Skeletal muscle satellite cell (primary cell): ENCODE measurements at regions not wholly inside any gene's neighbourhood (a gene's known extent, or its start where the extent isn't known, plus 50 kb on each side); places are given as distances from the start of the nearest gene placed in this dataset.

Experiments used
- H3K27me3 ChIP-seq: 2 replicates; pipeline ENCODE4 v1.7.0; 2013; ENCODE audit warnings: low read length; ENCODE audit not compliant: control insufficient read depth, insufficient read depth
- H3K36me3 ChIP-seq: 2 replicates; pipeline ENCODE4 v1.7.0; 2013; ENCODE audit warnings: mild to moderate bottlenecking, control low read depth, low read length; ENCODE audit not compliant: insufficient read depth
- H3K4me1 ChIP-seq: 2 replicates; pipeline ENCODE4 v1.7.0; 2013; ENCODE audit warnings: low read length; ENCODE audit not compliant: control insufficient read depth, insufficient read depth
- H3K4me2 ChIP-seq: 2 replicates; pipeline ENCODE4 v1.7.0; 2013; ENCODE audit warnings: mild to moderate bottlenecking, low read length
- H3K4me3 ChIP-seq: 2 replicates; pipeline ENCODE4 v1.7.0; 2013; ENCODE audit warnings: low read length
- H3K9ac ChIP-seq: 2 replicates; pipeline ENCODE4 v1.7.0; 2013; ENCODE audit warnings: mild to moderate bottlenecking, low read depth, low read length, moderate library complexity
- H3K9me3 ChIP-seq: replicated peaks from 2 replicates; pipeline ENCODE4 v1.7.0; 2013; ENCODE audit warnings: mild to moderate bottlenecking, control low read depth, low read length

- no peak overlapping the region for H3K4me2 ChIP-seq
- H3K4me3 ChIP-seq, result no peak overlapping the region
- H3K9ac ChIP-seq, result no peak overlapping the region
- H3K9me3 ChIP-seq, result no peaks in the 10 kb centered on the region
- no peaks in the 10 kb centered on the region for H3K36me3 ChIP-seq
- H3K4me1 ChIP-seq, result peaks cover 25% of the 10 kb centered on the region
- no peaks in the 10 kb centered on the region for H3K27me3 ChIP-seq
Observed at GRCh38 chr13:84646957-84647356, 764.7 kb upstream of the SLITRK1 start.

GRCh38 chr13:84645196-84646012, 763.1 kb upstream of the SLITRK1 start:
- no peaks in the 10 kb centered on the region for H3K9me3 ChIP-seq
- no peak overlapping the region for H3K4me3 ChIP-seq
- H3K4me2 ChIP-seq, result peak overlapping the region; percentile 11
- no peaks in the 10 kb centered on the region for H3K36me3 ChIP-seq
- no peak overlapping the region for H3K9ac ChIP-seq
- no peaks in the 10 kb centered on the region for H3K27me3 ChIP-seq
- H3K4me1 ChIP-seq, result peaks cover 20% of the 10 kb centered on the region

GRCh38 chr13:84641491-84641890, 759.2 kb upstream of the SLITRK1 start:
- no peaks in the 10 kb centered on the region for H3K9me3 ChIP-seq
- no peaks in the 10 kb centered on the region for H3K27me3 ChIP-seq
- H3K4me3 ChIP-seq, result no peak overlapping the region
- no peak overlapping the region for H3K9ac ChIP-seq
- no peak overlapping the region for H3K4me2 ChIP-seq
- H3K36me3 ChIP-seq, result no peaks in the 10 kb centered on the region
- peaks cover 11% of the 10 kb centered on the region for H3K4me1 ChIP-seq

GRCh38 chr13:84640691-84641090, 758.4 kb upstream of the SLITRK1 start:
- Histone ChIP-seq H3K36me3 (no peaks in the 10 kb centered on the region), H3K4me2 (no peak overlapping the region), H3K4me1 (peaks cover 11% of the 10 kb centered on the region), H3K9ac (no peak overlapping the region), H3K4me3 (no peak overlapping the region), H3K27me3 (no peaks in the 10 kb centered on the region), H3K9me3 (no peaks in the 10 kb centered on the region)

GRCh38 chr13:84630476-84630875, 748.2 kb upstream of the SLITRK1 start:
- H3K27me3 ChIP-seq, result no peaks in the 10 kb centered on the region
- no peak overlapping the region for H3K4me2 ChIP-seq
- no peaks in the 10 kb centered on the region for H3K4me1 ChIP-seq
- no peak overlapping the region for H3K4me3 ChIP-seq
- H3K9me3 ChIP-seq, result no peaks in the 10 kb centered on the region
- no peak overlapping the region for H3K9ac ChIP-seq
- no peaks in the 10 kb centered on the region for H3K36me3 ChIP-seq

GRCh38 chr13:84616864-84617263, 734.6 kb upstream of the SLITRK1 start:
- no peaks in the 10 kb centered on the region for H3K36me3 ChIP-seq
- H3K9ac ChIP-seq, result no peak overlapping the region

GRCh38 chr13:84609716-84610115, 727.4 kb upstream of the SLITRK1 start:
- Histone ChIP-seq H3K4me1 (peaks cover 9% of the 10 kb centered on the region), H3K36me3 (no peaks in the 10 kb centered on the region), H3K9me3 (no peaks in the 10 kb centered on the region), H3K4me3 (no peak overlapping the region), H3K27me3 (no peaks in the 10 kb centered on the region), H3K9ac (no peak overlapping the region), H3K4me2 (no peak overlapping the region)

More at GRCh38 chr13:84616864-84617263, 734.6 kb upstream of the SLITRK1 start:
- Histone ChIP-seq H3K4me3 (no peak overlapping the region), H3K27me3 (no peaks in the 10 kb centered on the region), H3K4me1 (no peaks in the 10 kb centered on the region), H3K4me2 (no peak overlapping the region), H3K9me3 (no peaks in the 10 kb centered on the region)

GRCh38 chr13:84607261-84608013, 725.2 kb upstream of the SLITRK1 start:
- H3K4me1 ChIP-seq, result peaks cover 9% of the 10 kb centered on the region
- H3K4me2 ChIP-seq, result no peak overlapping the region

GRCh38 chr13:84606616-84607015, 724.3 kb upstream of the SLITRK1 start:
- peaks cover 9% of the 10 kb centered on the region for H3K4me1 ChIP-seq
- no peaks in the 10 kb centered on the region for H3K27me3 ChIP-seq
- no peak overlapping the region for H3K4me2 ChIP-seq
- H3K9me3 ChIP-seq, result no peaks in the 10 kb centered on the region
- no peak overlapping the region for H3K9ac ChIP-seq
- H3K4me3 ChIP-seq, result no peak overlapping the region
- H3K36me3 ChIP-seq, result no peaks in the 10 kb centered on the region

More at GRCh38 chr13:84607261-84608013, 725.2 kb upstream of the SLITRK1 start:
- H3K36me3 ChIP-seq, result no peaks in the 10 kb centered on the region
- no peaks in the 10 kb centered on the region for H3K27me3 ChIP-seq
- no peak overlapping the region for H3K4me3 ChIP-seq
- no peaks in the 10 kb centered on the region for H3K9me3 ChIP-seq
- no peak overlapping the region for H3K9ac ChIP-seq

GRCh38 chr13:84605927-84606326, 723.7 kb upstream of the SLITRK1 start:
- H3K27me3 ChIP-seq, result no peaks in the 10 kb centered on the region
- H3K36me3 ChIP-seq, result no peaks in the 10 kb centered on the region
- no peaks in the 10 kb centered on the region for H3K9me3 ChIP-seq
- H3K4me3 ChIP-seq, result no peak overlapping the region
- no peak overlapping the region for H3K4me2 ChIP-seq
- H3K4me1 ChIP-seq, result peaks cover 9% of the 10 kb centered on the region
- no peak overlapping the region for H3K9ac ChIP-seq

GRCh38 chr13:84591444-84591843, 709.2 kb upstream of the SLITRK1 start:
- Histone ChIP-seq H3K4me2 (no peak overlapping the region), H3K36me3 (no peaks in the 10 kb centered on the region), H3K4me3 (no peak overlapping the region), H3K4me1 (no peaks in the 10 kb centered on the region), H3K9me3 (no peaks in the 10 kb centered on the region), H3K27me3 (no peaks in the 10 kb centered on the region), H3K9ac (no peak overlapping the region)
